HS-5 (cell line): ENCODE measurements at regions not wholly inside any gene's neighbourhood (a gene's known extent, or its start where the extent isn't known, plus 50 kb on each side); places are given as distances from the start of the nearest gene placed in this dataset.

ENCODE experiments used
- DNase-seq: peaks from one replicate; pipeline ENCODE4 v3.0.0-alpha.2; 2012; ENCODE audit warnings: low read depth

GRCh38 chr6:79864421-79864820, 82.9 kb downstream of the ELOVL4 start:
- DNase-seq: no peak

- no peak for DNase-seq
Observed at GRCh38 chr6:79864001-79864400, 83.4 kb downstream of the ELOVL4 start.

GRCh38 chr6:79863566-79863965, 83.8 kb downstream of the ELOVL4 start:
- no peak for DNase-seq

GRCh38 chr6:79862711-79863110, 84.6 kb downstream of the ELOVL4 start:
- no peak for DNase-seq

- no peak for DNase-seq
Observed at GRCh38 chr6:79862126-79862525, 85.2 kb downstream of the ELOVL4 start.

GRCh38 chr6:79861023-79861422, 86.3 kb downstream of the ELOVL4 start:
- no peak for DNase-seq

- no peak for DNase-seq
Observed at GRCh38 chr6:79847426-79847825, 99.9 kb downstream of the ELOVL4 start.

GRCh38 chr6:79842376-79843040, 104.8 kb downstream of the ELOVL4 start:
- no peak for DNase-seq

- DNase-seq: no peak
Observed at GRCh38 chr6:79841577-79842375, 105.6 kb downstream of the ELOVL4 start.

GRCh38 chr6:79838851-79839250, 108.5 kb downstream of the ELOVL4 start:
- DNase-seq: no peak

- peak; percentile 29 for DNase-seq
Observed at GRCh38 chr6:79833964-79834284, 113.4 kb downstream of the ELOVL4 start.

GRCh38 chr6:79833264-79833963, 113.9 kb downstream of the ELOVL4 start:
- DNase-seq: no peak

GRCh38 chr6:79832723-79833122, 114.6 kb downstream of the ELOVL4 start:
- no peak for DNase-seq

- DNase-seq: peak; percentile 31
Observed at GRCh38 chr6:79824202-79824601, 123.2 kb downstream of the ELOVL4 start.

GRCh38 chr6:79821859-79822258, 125.5 kb downstream of the ELOVL4 start:
- no peak for DNase-seq

- DNase-seq: no peak
Observed at GRCh38 chr6:79818471-79818870, 128.9 kb downstream of the ELOVL4 start.

GRCh38 chr6:79814940-79815339, 132.4 kb downstream of the ELOVL4 start:
- no peak for DNase-seq

GRCh38 chr6:79813854-79814709, 133.3 kb downstream of the ELOVL4 start:
- no peak for DNase-seq

GRCh38 chr6:79813143-79813850, 134.1 kb downstream of the ELOVL4 start:
- DNase-seq: no peak

- DNase-seq: no peak
Observed at GRCh38 chr6:79812195-79812594, 135.2 kb downstream of the ELOVL4 start.

- no peak for DNase-seq
Observed at GRCh38 chr6:79810871-79811270, 136.5 kb downstream of the ELOVL4 start.
